OCI-LY1 (cell line): ENCODE measurements at regions not wholly inside any gene's neighbourhood (a gene's known extent, or its start where the extent isn't known, plus 50 kb on each side); places are given as distances from the start of the nearest gene placed in this dataset.

Source experiments
- H2AFZ ChIP-seq: fragments of 200-600 bp; sonication (generic), shearing (Covaris generic); 2 replicates; pipeline ENCODE4 v1.6.0; 2014; ENCODE audit warnings: antibody characterized with exemption, mild to moderate bottlenecking, low read length
- H3F3A ChIP-seq: fragments of 200-600 bp; sonication (generic), shearing (Covaris generic); 2 replicates; pipeline ENCODE4 v1.6.0; 2014; ENCODE audit warnings: mild to moderate bottlenecking, antibody characterized with exemption, low read length, moderate library complexity; ENCODE audit not compliant: insufficient read depth
- H3K27ac ChIP-seq: fragments of 200-600 bp; sonication (generic); 2 replicates; pipeline ENCODE4 v1.5.1; 2014; ENCODE audit warnings: low read length, mixed run types, mild to moderate bottlenecking, low read depth; ENCODE audit not compliant: poor library complexity, severe bottlenecking
- H3K27me3 ChIP-seq: fragments of 200-600 bp; sonication (generic); 2 replicates; pipeline ENCODE4 v1.6.0; 2014; ENCODE audit warnings: antibody characterized with exemption, mild to moderate bottlenecking, low read length, moderate library complexity; ENCODE audit not compliant: insufficient read depth
- H3K36me3 ChIP-seq: fragments of 200-600 bp; sonication (generic); 2 replicates; pipeline ENCODE4 v1.6.1; 2014; ENCODE audit warnings: mild to moderate bottlenecking, antibody characterized with exemption, low read length, moderate library complexity, mixed read lengths; ENCODE audit not compliant: insufficient read depth
- H3K4me1 ChIP-seq: fragments of 200-600 bp; sonication (generic); 2 replicates; pipeline ENCODE4 v1.5.1; 2014; ENCODE audit warnings: mild to moderate bottlenecking, low read length, moderate library complexity; ENCODE audit not compliant: insufficient read depth, severe bottlenecking
- H3K4me2 ChIP-seq: fragments of 200-600 bp; sonication (generic), shearing (Covaris generic); 2 replicates; pipeline ENCODE4 v1.6.1; 2014; ENCODE audit warnings: low read length
- H3K4me3 ChIP-seq: fragments of 200-600 bp; sonication (generic); 2 replicates; pipeline ENCODE4 v1.5.1; 2014; ENCODE audit warnings: low read length, low read depth, mild to moderate bottlenecking, mixed read lengths; ENCODE audit not compliant: poor library complexity, severe bottlenecking
- H3K79me2 ChIP-seq: fragments of 200-600 bp; shearing (Covaris generic); 2 replicates; pipeline ENCODE4 v1.6.1; 2016; ENCODE audit warnings: mixed run types, low read length, mixed read lengths; ENCODE audit not compliant: insufficient read depth
- H3K9ac ChIP-seq: fragments of 200-600 bp; sonication (generic), shearing (Covaris generic); 2 replicates; pipeline ENCODE4 v1.6.1; 2014; ENCODE audit warnings: mild to moderate bottlenecking, low read length, mixed read lengths
- H3K9me2 ChIP-seq: fragments of 200-600 bp; sonication (generic), shearing (Covaris generic); 2 replicates; pipeline ENCODE4 v1.6.1; 2014; ENCODE audit warnings: low read depth, mild to moderate bottlenecking, low read length, mixed read lengths
- H3K9me3 ChIP-seq: fragments of 200-600 bp; shearing (Covaris generic); 2 replicates; pipeline ENCODE4 v1.6.1; 2014; ENCODE audit warnings: low read length, mixed read lengths
- H4K20me1 ChIP-seq: fragments of 200-600 bp; sonication (generic), shearing (Covaris generic); 2 replicates; pipeline ENCODE4 v1.6.0; 2016; ENCODE audit warnings: mild to moderate bottlenecking, low read length; ENCODE audit not compliant: insufficient read depth
- CTCF ChIP-seq: fragments of 200-600 bp; sonication (generic), shearing (Covaris generic); IDR thresholded peaks from 2 replicates; pipeline ENCODE4 v1.5.1; 2017; ENCODE audit warnings: mild to moderate bottlenecking, antibody characterized with exemption, low read length, moderate library complexity, mixed read lengths
- EZH2 ChIP-seq: fragments of 200-600 bp; sonication (generic), shearing (Covaris generic); IDR thresholded peaks from 2 replicates; pipeline ENCODE4 v1.8.0; 2017; ENCODE audit warnings: borderline replicate concordance, mixed run types, mild to moderate bottlenecking, antibody characterized with exemption, low read length, moderate library complexity, mixed read lengths

DNA sequence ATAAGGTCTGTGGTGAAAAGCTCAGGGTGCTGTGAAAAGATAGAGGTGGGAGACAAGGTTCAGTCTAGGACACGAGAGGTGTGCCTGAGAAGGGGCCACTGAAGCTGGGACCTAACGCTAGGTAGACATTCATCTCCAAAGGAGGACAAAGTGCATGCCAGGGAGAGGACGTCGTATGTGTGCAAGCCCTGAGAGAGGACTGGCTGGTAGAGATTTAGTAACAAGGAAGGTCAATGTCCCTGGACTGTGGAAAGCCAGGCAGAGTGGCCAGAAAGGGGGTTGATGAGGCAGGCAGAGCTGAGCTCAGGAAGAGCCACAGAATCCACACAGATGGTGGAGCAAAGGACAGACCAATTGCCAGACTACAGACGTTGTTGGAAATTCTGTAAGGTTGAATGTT is 817.6 kb downstream of the CCSER2 start:
- Histone ChIP-seq H3F3A (no peaks in the 10 kb centered on the region), H3K4me1 (no peaks in the 10 kb centered on the region), H4K20me1 (no peaks in the 10 kb centered on the region), H3K27me3 (no peaks in the 10 kb centered on the region), H3K9me2 (no peaks in the 10 kb centered on the region), H3K4me2 (no peak overlapping the region), H3K79me2 (no peaks in the 10 kb centered on the region), H3K9ac (no peak overlapping the region), H3K4me3 (no peak overlapping the region), H3K36me3 (no peaks in the 10 kb centered on the region), H2AFZ (no peak overlapping the region), H3K27ac (no peak overlapping the region), H3K9me3 (no peaks in the 10 kb centered on the region)
- TF ChIP-seq CTCF (no peak), EZH2 (no peak)

GRCh38 chr10:85147346-85148250 is 819.2 kb downstream of the CCSER2 start:
- no peak overlapping the region for H3K4me3 ChIP-seq
- no peak overlapping the region for H3K4me2 ChIP-seq
- H3K9me3 ChIP-seq: no peaks in the 10 kb centered on the region
- no peak overlapping the region for H3K27ac ChIP-seq
- H3F3A ChIP-seq: no peaks in the 10 kb centered on the region
- no peaks in the 10 kb centered on the region for H3K36me3 ChIP-seq
- no peaks in the 10 kb centered on the region for H3K4me1 ChIP-seq
- TF ChIP-seq EZH2: no peak
- TF ChIP-seq CTCF: no peak
- no peak overlapping the region for H2AFZ ChIP-seq
- no peaks in the 10 kb centered on the region for H3K79me2 ChIP-seq
- no peaks in the 10 kb centered on the region for H3K9me2 ChIP-seq
- H3K9ac ChIP-seq: no peak overlapping the region
- no peaks in the 10 kb centered on the region for H3K27me3 ChIP-seq
- H4K20me1 ChIP-seq: no peaks in the 10 kb centered on the region

GRCh38 chr10:85148693-85149640 is 820.6 kb downstream of the CCSER2 start:
- H3K27me3 ChIP-seq: no peaks in the 10 kb centered on the region

More at GRCh38 chr10:85148693-85149640, 820.6 kb downstream of the CCSER2 start:
- no peak overlapping the region for H2AFZ ChIP-seq
- H3F3A ChIP-seq: no peaks in the 10 kb centered on the region
- H3K36me3 ChIP-seq: no peaks in the 10 kb centered on the region
- H3K4me3 ChIP-seq: no peak overlapping the region
- no peaks in the 10 kb centered on the region for H3K4me1 ChIP-seq
- no peak overlapping the region for H3K4me2 ChIP-seq
- H3K9me3 ChIP-seq: no peaks in the 10 kb centered on the region
- no peak overlapping the region for H3K27ac ChIP-seq
- TF ChIP-seq CTCF: no peak
- TF ChIP-seq EZH2: no peak
- no peaks in the 10 kb centered on the region for H3K79me2 ChIP-seq
- no peak overlapping the region for H3K9ac ChIP-seq
- no peaks in the 10 kb centered on the region for H3K9me2 ChIP-seq
- no peaks in the 10 kb centered on the region for H4K20me1 ChIP-seq
